PC-9 (cell line): ENCODE measurements at regions not wholly inside any gene's neighbourhood (a gene's known extent, or its start where the extent isn't known, plus 50 kb on each side); places are given as distances from the start of the nearest gene placed in this dataset.

Experiments
- BruUV-seq: library from RNA; stranded (reverse); fragments of 400-500 nt; replicated peaks from 2 replicates; lab custom pipeline; 2021; lab: Mats Ljungman, UMichigan
- CTCF ChIA-PET: fragments of 300-600 bp; sonication (Branson Sonifier 250); formaldehyde crosslinking; loops from one replicate; lab custom pipeline; 2022; ENCODE audit warnings: antibody characterized with exemption; lab: Charles Lee
- POLR2A ChIA-PET: fragments of 300-600 bp; sonication (Branson Sonifier 250); formaldehyde crosslinking; loops from one replicate; lab custom pipeline; 2022; ENCODE audit warnings: antibody characterized with exemption; ENCODE audit not compliant: unreplicated experiment; lab: Charles Lee
- DNase-seq, 2 experiments: peaks; one replicate each; pipeline versions ENCODE4 v3.0.0 to v3.0.0-alpha.2; 2015 to 2022; ENCODE audit warnings: mixed read lengths in 1 of 2
- H2AFZ ChIP-seq: fragments of 200-600 bp; sonication (generic); 2 replicates; pipeline ENCODE4 v1.8.1; 2017; ENCODE audit warnings: antibody characterized with exemption
- H3F3A ChIP-seq: fragments of 200-600 bp; sonication (generic); 2 replicates; pipeline ENCODE4 v1.8.1; 2017; ENCODE audit warnings: antibody characterized with exemption, mild to moderate bottlenecking, low read depth; ENCODE audit not compliant: insufficient read depth
- H3K27ac ChIP-seq: fragments of 200-600 bp; sonication (generic); 2 replicates; pipeline ENCODE4 v1.6.1; 2016; ENCODE audit warnings: mixed run types
- H3K27me3 ChIP-seq: fragments of 200-600 bp; sonication (generic); 2 replicates; pipeline ENCODE4 v1.6.1; 2016; ENCODE audit warnings: low read depth, mixed run types; ENCODE audit not compliant: insufficient read depth
- H3K36me3 ChIP-seq: fragments of 200-600 bp; sonication (generic); 2 replicates; pipeline ENCODE4 v1.6.1; 2016; ENCODE audit warnings: low read depth, mixed run types
- H3K4me1 ChIP-seq: fragments of 200-600 bp; sonication (generic); replicated peaks from 2 replicates; pipeline ENCODE4 v1.6.1; 2016; ENCODE audit warnings: mixed run types; ENCODE audit not compliant: insufficient read depth
- H3K4me2 ChIP-seq: fragments of 200-600 bp; sonication (generic); 2 replicates; pipeline ENCODE4 v1.6.1; 2017; ENCODE audit warnings: mixed run types
- H3K4me3 ChIP-seq: fragments of 200-600 bp; sonication (generic); 2 replicates; pipeline ENCODE4 v1.6.1; 2016; ENCODE audit warnings: mixed run types
- H3K79me2 ChIP-seq: fragments of 200-600 bp; sonication (generic); 2 replicates; pipeline ENCODE4 v1.6.1; 2017; ENCODE audit warnings: low read depth, mixed run types
- H3K9me2 ChIP-seq: fragments of 200-600 bp; sonication (generic); 2 replicates; pipeline ENCODE4 v1.8.1; 2017; ENCODE audit warnings: mild to moderate bottlenecking; ENCODE audit not compliant: insufficient read depth
- H3K9me3 ChIP-seq: fragments of 200-600 bp; sonication (generic); 2 replicates; pipeline ENCODE4 v1.8.1; 2016; ENCODE audit warnings: low read depth; ENCODE audit not compliant: insufficient read depth
- H4K20me1 ChIP-seq: fragments of 200-600 bp; sonication (generic); 2 replicates; pipeline ENCODE4 v1.8.1; 2017; ENCODE audit not compliant: insufficient read depth
- CTCF ChIP-seq: fragments of 200-600 bp; sonication (generic); conservative IDR thresholded peaks from 2 replicates; pipeline ENCODE4 v1.6.1; 2017; ENCODE audit warnings: mixed run types, antibody characterized with exemption, mild to moderate bottlenecking, moderate library complexity
- EZH2 ChIP-seq: fragments of 200-600 bp; sonication (generic); IDR thresholded peaks from 2 replicates; pipeline ENCODE4 v1.8.0; 2017; ENCODE audit warnings: antibody characterized with exemption, low read depth
- intact Hi-C: fragments of 100-400 bp; cut with micrococcal nuclease; formaldehyde crosslinking; loops from one replicate; pipeline ENCODE4 v1.10.0; 2022; ENCODE audit not compliant: unreplicated experiment

- CTCF ChIA-PET = no interaction called here
- H2AFZ ChIP-seq = no peak overlapping the region
- BruUV-seq = no TSS peak
- no peak overlapping the region for H3K4me3 ChIP-seq
- TF ChIP-seq EZH2 (no peak), CTCF (no peak)
- peaks cover 7% of the 10 kb centered on the region for H3K4me1 ChIP-seq
- H3F3A ChIP-seq = no peaks in the 10 kb centered on the region
- no peaks in the 10 kb centered on the region for H3K27me3 ChIP-seq
- DNase-seq = no peak
- no peak overlapping the region for H3K27ac ChIP-seq
- no peaks in the 10 kb centered on the region for H3K9me2 ChIP-seq
- POLR2A ChIA-PET = no interaction called here
- H3K9me3 ChIP-seq = peaks cover 7% of the 10 kb centered on the region; the same call in 1 of the 2 replicates
- no peak overlapping the region for H3K4me2 ChIP-seq
- H3K36me3 ChIP-seq = no peaks in the 10 kb centered on the region
- intact Hi-C loops = no loop called here
- H3K79me2 ChIP-seq = no peaks in the 10 kb centered on the region
- H4K20me1 ChIP-seq = no peaks in the 10 kb centered on the region
Observed at GRCh38 chr17:69703751-69704150, 289.3 kb downstream of the MAP2K6 start.

GRCh38 chr17:69704935-69705334 lies 290.4 kb downstream of the MAP2K6 start:
- BruUV-seq = no TSS peak
- no peak for DNase-seq
- Histone ChIP-seq H3K4me2 (no peak overlapping the region), H3K4me1 (peaks cover 7% of the 10 kb centered on the region), H3K79me2 (no peaks in the 10 kb centered on the region), H3K9me3 (peaks cover 4% of the 10 kb centered on the region; the same call in 1 of the 2 replicates), H3K27me3 (no peaks in the 10 kb centered on the region), H3K4me3 (no peak overlapping the region), H3K36me3 (no peaks in the 10 kb centered on the region), H2AFZ (no peak overlapping the region), H3K9me2 (no peaks in the 10 kb centered on the region), H3K27ac (no peak overlapping the region), H3F3A (no peaks in the 10 kb centered on the region), H4K20me1 (no peaks in the 10 kb centered on the region)
- ChIA-PET CTCF (no interaction called here), POLR2A (no interaction called here)
- no peak for TF ChIP-seq EZH2
- no peak for TF ChIP-seq CTCF
- intact Hi-C loops = no loop called here

GRCh38 chr17:69706127-69706526 lies 291.6 kb downstream of the MAP2K6 start:
- no peaks in the 10 kb centered on the region for H3K36me3 ChIP-seq
- intact Hi-C loops = no loop called here
- H3K9me3 ChIP-seq = no peaks in the 10 kb centered on the region
- H3F3A ChIP-seq = no peaks in the 10 kb centered on the region
- H2AFZ ChIP-seq = no peak overlapping the region
- H4K20me1 ChIP-seq = no peaks in the 10 kb centered on the region
- H3K27ac ChIP-seq = no peak overlapping the region
- ChIA-PET POLR2A (no interaction called here), CTCF (no interaction called here)
- TF ChIP-seq CTCF (no peak), EZH2 (no peak)
- H3K27me3 ChIP-seq = no peaks in the 10 kb centered on the region
- H3K79me2 ChIP-seq = no peaks in the 10 kb centered on the region
- H3K4me1 ChIP-seq = peaks cover 7% of the 10 kb centered on the region
- H3K9me2 ChIP-seq = no peaks in the 10 kb centered on the region
- no peak overlapping the region for H3K4me2 ChIP-seq
- H3K4me3 ChIP-seq = no peak overlapping the region
- DNase-seq = no peak
- BruUV-seq = no TSS peak
